Effector CD4-positive, alpha-beta T cell (primary cell): ENCODE measurements at regions not wholly inside any gene's neighbourhood (a gene's known extent, or its start where the extent isn't known, plus 50 kb on each side); places are given as distances from the start of the nearest gene placed in this dataset.
"Not testable (repeated sequence)": the region's sequence is repeated elsewhere in the genome, so short reads cannot be mapped to it uniquely, and the experiment has no call there.

Experiments used
- DNase-seq: peaks from one replicate; pipeline ENCODE4 v3.0.0-alpha.2; 2020

DNA sequence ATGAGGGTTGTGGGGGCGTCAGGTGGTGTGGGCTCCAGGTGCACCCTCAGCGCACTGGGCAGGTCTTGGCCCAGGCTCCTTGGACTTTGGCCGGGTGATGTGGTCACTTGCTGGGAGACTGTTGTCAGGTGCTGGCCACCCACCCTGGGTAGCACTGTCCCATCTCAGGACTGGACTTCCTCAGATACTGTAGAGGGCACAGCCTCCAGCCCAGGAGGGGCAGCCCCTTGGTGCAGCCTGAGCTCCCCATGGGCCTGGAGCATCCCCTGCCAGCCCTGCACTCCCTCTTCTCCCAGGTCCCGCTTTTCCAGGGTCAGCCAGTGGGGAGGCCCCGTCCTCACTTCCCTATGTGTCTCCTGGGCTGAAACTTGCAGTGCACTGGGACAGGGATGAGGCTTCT is 592.3 kb downstream of the CWH43 start:
- DNase-seq = not testable (repeated sequence)

- DNase-seq = not testable (repeated sequence)
These were observed 592.8 kb downstream of the CWH43 start for GRCh38 chr4:49578899-49579298.

GRCh38 chr4:49580166-49580565 is 594.1 kb downstream of the CWH43 start:
- not testable (repeated sequence) for DNase-seq

DNA sequence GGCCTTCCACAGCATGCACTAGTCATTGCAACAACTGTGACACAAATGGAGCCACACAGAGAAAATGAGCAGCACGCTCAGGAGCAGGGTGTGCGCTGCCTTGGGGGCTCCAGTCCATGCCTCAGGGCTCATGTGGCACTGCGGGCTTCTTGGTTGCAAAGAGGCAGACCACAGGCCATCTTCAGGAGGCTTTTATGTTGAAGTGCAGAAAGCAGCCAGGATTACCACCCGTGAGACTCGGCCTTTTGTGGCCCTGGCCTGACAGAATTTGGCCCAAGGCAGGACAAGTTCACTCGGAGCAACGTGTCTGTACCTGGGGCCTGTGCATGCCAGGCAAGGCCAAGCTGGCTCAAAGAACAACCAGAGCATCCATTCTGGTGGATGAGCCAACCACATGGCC is 602.3 kb downstream of the CWH43 start:
- DNase-seq = not testable (repeated sequence)

DNA sequence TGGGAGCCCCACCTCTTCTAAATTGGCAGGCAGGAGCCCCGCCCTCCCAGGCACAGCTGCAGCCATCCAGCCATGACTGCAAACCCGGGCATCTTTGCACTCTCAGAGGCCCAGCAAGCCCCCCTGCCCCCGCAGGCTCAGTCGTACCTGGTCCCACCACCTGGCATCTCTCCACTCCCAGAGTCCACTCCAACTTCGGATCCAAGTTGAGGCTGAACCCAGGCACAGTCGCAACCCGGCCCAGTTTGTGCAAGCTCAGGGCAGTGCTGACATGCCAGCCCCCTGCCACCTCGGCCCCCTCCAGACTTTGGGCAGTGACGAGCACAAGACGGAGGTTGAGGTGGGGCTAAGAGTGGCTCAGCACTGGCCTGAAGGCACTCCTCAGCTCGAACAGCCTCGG is 632.4 kb downstream of the CWH43 start:
- not testable (repeated sequence) for DNase-seq

DNA sequence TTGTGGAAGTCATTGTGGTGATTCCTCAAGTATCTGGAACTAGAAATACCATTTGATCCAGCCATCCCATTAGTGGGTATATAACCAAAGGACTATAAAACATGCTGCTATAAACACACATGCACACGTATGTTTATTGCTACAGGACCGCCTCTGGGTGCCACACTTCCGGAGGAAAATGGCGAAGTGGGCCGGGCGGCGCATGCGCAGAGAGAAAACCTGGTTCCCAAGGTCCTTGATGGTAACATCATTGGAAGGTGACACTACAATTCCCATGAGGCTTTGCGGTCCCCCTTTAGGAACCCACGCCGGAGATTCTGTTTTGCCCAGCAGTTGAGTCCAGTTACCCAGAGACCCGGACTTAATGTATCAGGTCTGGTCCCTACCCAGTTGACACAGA is 640.4 kb downstream of the CWH43 start:
- DNase-seq = not testable (repeated sequence)
